Lower leg skin (tissue), 4 donors: ENCODE measurements at regions not wholly inside any gene's neighbourhood (a gene's known extent, or its start where the extent isn't known, plus 50 kb on each side); places are given as distances from the start of the nearest gene placed in this dataset.

Experiments
- DNase-seq, 2 donors: peaks; one replicate each; pipeline ENCODE4 v3.0.0-alpha.2; 2019; ENCODE audit warnings: low spot score in 2 of 2
- H3K4me3 ChIP-seq: fragments of 200-600 bp; sonication (generic); 2 replicates; pipeline ENCODE4 v1.5.1; 2017; ENCODE audit warnings: mild to moderate bottlenecking, low read depth; ENCODE audit not compliant: poor library complexity, severe bottlenecking
- POLR2A ChIP-seq, 2 donors: fragments of 450-650 bp; IDR thresholded peaks; one replicate each; pipeline ENCODE4 v1.6.1; 2016 to 2017; ENCODE audit warnings: antibody characterized with exemption in 2 of 2, mild to moderate bottlenecking in 1 of 2, moderate library complexity in 1 of 2
- WGBS, 2 donors: methylation state at CpG; one replicate each; pipeline ENCODE4 v1.1.5; 2018; 5-methylcytosine and 5-hydroxymethylcytosine counted together
- intact Hi-C: fragments of 100-400 bp; cut with DNase I; formaldehyde crosslinking; loops from one replicate; pipeline ENCODE4 v1.15.0; 2023; ENCODE audit warnings: low total_unique reads
- TF ChIP-seq, protein P1 (sequence below), 3 donors: fragments of 450-650 bp; IDR thresholded peaks; one replicate each; pipeline ENCODE4 v1.5.1; 2016; ENCODE audit warnings: antibody characterized with exemption in 3 of 3, mild to moderate bottlenecking in 3 of 3, moderate library complexity in 2 of 3

DNA sequence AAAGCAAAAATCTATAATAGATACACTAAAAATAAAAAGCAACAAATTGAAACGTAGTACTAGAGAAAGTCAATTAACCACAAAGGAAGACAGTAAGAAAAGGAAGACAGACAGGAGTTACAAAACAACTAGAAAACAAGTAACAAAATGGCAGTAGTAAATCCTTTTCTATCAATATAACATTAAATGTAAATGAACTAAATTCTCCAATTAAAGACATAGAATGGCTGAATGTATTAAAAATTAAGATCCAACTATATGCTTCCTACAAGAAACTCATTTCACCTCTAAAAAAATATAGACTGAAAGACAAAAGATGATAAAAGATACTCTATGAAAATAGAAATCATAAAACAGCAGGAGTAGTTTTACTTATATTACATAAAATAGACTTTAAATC lies 79.1 kb downstream of the CTH start:
- no peak for DNase-seq
- H3K4me3 ChIP-seq, result no peak overlapping the region
- WGBS, 2 donors, result 85 to 90% methylated on average over 1 of the region's 1 CpG
- intact Hi-C loops, result no loop called here
- TF ChIP-seq, protein P1, sequence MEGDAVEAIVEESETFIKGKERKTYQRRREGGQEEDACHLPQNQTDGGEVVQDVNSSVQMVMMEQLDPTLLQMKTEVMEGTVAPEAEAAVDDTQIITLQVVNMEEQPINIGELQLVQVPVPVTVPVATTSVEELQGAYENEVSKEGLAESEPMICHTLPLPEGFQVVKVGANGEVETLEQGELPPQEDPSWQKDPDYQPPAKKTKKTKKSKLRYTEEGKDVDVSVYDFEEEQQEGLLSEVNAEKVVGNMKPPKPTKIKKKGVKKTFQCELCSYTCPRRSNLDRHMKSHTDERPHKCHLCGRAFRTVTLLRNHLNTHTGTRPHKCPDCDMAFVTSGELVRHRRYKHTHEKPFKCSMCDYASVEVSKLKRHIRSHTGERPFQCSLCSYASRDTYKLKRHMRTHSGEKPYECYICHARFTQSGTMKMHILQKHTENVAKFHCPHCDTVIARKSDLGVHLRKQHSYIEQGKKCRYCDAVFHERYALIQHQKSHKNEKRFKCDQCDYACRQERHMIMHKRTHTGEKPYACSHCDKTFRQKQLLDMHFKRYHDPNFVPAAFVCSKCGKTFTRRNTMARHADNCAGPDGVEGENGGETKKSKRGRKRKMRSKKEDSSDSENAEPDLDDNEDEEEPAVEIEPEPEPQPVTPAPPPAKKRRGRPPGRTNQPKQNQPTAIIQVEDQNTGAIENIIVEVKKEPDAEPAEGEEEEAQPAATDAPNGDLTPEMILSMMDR (IDR thresholded peaks at IDR 0.05), result no peak
- TF ChIP-seq POLR2A (IDR thresholded peaks at IDR 0.05), result no peak

DNA sequence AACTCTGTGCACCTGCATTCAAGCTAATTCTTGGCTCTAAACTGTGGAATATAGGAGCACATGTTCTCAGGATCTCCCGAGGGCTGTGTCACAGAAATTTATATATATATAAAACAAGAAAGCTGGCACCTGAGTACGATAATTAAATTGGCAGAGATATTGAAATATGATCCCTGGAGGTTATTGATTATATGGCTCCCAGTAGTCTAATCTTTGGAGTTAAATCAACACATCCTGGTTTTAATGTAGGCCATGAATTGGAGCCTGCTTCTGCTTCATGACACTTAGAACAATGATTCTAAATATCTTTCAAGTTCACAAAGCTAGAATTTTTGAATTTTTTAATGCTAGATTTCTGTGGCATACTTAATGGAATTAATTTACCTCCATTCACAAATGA lies 84.3 kb downstream of the CTH start:
- 38 to 41% methylated on average over 2 of the region's 2 CpGs for WGBS, 2 donors
- intact Hi-C loops, result no loop called here
- TF ChIP-seq, protein P1 (IDR thresholded peaks at IDR 0.05), result no peak
- TF ChIP-seq POLR2A (IDR thresholded peaks at IDR 0.05), result no peak
- DNase-seq, result no peak
- no peak overlapping the region for H3K4me3 ChIP-seq

DNA sequence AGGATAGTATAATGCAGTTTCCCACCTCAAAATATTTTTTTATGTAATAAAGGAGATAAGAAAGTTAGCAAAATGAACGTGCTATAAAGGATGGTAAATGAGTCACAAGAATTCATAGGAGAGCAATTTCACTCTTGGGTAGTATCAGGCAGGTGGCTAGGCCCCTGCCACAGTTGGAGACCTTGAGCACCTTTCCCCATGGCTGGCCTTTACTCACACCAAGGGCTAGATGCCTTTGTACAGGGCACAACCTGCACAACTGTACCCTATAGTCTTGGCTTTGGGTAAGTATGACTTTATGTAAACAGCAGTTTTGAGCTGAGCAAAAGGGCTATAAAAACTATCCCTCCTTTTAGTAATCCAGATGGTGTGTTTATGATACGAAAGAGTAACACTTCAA lies 85.1 kb downstream of the CTH start:
- intact Hi-C loops, result no loop called here
- TF ChIP-seq POLR2A (IDR thresholded peaks at IDR 0.05), result no peak
- TF ChIP-seq, protein P1 (IDR thresholded peaks at IDR 0.05), result no peak
- H3K4me3 ChIP-seq, result no peak overlapping the region
- no peak for DNase-seq
- 84 to 88% methylated on average over 2 of the region's 2 CpGs for WGBS, 2 donors

DNA sequence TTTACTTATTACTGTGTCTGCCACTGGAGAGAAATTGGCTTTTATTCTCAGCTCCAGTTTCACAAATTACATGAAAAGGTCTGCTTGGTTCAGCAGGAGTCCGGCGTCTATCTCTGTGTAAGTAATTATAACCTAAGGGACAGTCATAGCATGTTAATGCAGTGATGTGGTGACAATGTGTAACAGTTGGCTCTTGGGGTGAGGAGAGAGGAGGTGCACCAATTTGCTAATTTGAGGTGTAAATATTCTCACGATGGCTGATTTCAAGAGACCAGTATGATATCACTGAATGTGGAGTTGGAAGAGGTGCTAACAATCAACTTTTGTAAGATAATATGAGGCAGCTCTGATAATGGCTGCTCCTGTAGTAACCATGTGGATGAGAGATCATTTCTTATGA lies 86.1 kb downstream of the CTH start:
- DNase-seq, result no peak
- no peak for TF ChIP-seq POLR2A (IDR thresholded peaks at IDR 0.05)
- TF ChIP-seq, protein P1 (IDR thresholded peaks at IDR 0.05), result no peak
- WGBS, 2 donors, result 82 to 85% methylated on average over 3 of the region's 3 CpGs
- H3K4me3 ChIP-seq, result no peak overlapping the region
- intact Hi-C loops, result no loop called here

DNA sequence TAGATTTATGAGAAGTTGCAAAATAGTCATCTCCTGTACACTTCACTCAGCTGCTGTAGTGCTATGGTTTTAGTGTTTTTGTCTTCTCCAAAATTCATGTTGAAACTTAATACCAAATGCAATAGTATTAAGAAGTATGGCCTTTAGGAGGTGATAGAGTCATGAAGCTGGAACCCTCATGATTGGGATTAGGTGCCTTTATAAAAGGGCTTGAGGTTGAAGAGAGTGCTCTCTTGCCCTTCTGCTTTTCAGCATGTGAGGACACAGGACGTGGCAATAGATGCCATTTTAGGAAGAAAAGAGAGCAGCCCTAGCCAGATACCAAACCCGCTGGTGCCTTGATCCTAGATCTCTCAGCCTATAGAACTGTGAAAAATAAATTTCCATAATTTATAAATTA lies 87.6 kb downstream of the CTH start:
- WGBS, 2 donors, result 37 to 40% methylated on average over 2 of the region's 2 CpGs
- no peak for DNase-seq
- H3K4me3 ChIP-seq, result no peak overlapping the region
- intact Hi-C loops, result no loop called here
- TF ChIP-seq, protein P1 (IDR thresholded peaks at IDR 0.05), result no peak
- no peak for TF ChIP-seq POLR2A (IDR thresholded peaks at IDR 0.05)

DNA sequence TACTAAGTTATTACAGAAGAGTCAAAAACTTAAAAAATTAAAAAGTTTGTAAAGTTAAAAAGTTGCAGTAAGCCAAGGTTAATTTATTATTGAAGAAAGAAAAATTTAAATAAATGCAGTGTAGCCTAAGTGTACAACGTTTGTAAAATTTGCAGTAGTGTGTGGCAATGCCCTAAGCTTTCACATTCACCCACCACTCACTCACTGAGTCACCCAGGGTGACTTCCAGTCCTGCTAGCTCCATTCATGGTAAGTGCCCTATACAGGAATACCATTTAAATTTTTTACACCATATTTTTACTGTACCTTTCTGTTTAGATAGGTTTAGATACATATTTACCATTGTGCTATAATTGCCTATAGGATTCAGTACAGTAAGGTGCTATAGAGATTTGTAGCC lies 88.6 kb downstream of the CTH start:
- DNase-seq, result no peak
- no peak for TF ChIP-seq POLR2A (IDR thresholded peaks at IDR 0.05)
- TF ChIP-seq, protein P1 (IDR thresholded peaks at IDR 0.05), result no peak
- no peak overlapping the region for H3K4me3 ChIP-seq
- intact Hi-C loops, result loop anchor here (10.0 kb wide), 1 partner anchor 365 kb away; no protein-coding TSS in a partner anchor
- 53 to 59% methylated on average over 1 of the region's 1 CpG for WGBS, 2 donors
